Stimulated activated CD4-positive, alpha-beta T cell treated with anti-CD3 and anti-CD28 coated beads, Interleukin-15, amount 100 ng/mL, for 24 hours (primary cell): ENCODE measurements at regions not wholly inside any gene's neighbourhood (a gene's known extent, or its start where the extent isn't known, plus 50 kb on each side); places are given as distances from the start of the nearest gene placed in this dataset.

Experiments
- DNase-seq: peaks from one replicate; pipeline ENCODE4 v3.0.0-alpha.2; 2020

DNA sequence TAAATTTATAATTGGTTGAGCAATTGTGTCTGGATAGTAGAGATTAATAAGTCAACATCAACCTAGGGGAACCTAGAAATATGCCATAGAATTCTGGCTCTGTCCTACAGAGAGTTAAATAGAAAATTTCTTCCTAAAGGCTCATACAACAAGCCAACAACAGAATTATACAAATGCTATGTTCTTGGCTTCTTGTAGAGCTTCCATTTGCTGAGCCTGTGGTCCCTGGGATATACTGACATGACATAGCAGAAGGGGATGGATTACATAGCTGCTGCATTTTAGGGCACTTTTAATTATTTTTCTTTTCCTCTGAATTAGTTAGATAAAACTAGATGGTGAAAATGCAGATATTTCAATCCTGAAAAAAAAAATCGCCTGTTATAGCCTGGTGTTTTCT, 95.5 kb upstream of the ST6GAL2 start:
- no peak for DNase-seq

DNA sequence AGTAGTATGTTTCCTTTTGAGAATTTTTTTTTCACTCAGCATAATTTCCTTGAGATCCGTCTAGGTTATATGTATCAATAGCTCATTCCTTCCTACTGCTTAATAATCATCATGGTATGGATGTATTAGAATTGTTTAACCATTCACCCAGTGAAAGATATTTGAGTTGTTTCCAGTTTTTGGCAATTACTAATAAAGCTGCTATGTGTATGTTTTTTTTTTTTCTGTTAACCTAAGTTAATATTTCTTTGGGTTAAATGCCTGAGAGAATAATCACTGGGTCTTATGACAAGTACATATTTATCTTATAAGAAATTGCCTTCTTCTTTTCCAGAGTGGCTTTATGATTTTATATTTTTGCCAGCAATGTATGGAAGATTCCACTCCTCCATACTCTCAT, 96.4 kb upstream of the ST6GAL2 start:
- no peak for DNase-seq

GRCh38 chr2:106983305-106983704, 97.3 kb upstream of the ST6GAL2 start:
- DNase-seq = no peak

DNA sequence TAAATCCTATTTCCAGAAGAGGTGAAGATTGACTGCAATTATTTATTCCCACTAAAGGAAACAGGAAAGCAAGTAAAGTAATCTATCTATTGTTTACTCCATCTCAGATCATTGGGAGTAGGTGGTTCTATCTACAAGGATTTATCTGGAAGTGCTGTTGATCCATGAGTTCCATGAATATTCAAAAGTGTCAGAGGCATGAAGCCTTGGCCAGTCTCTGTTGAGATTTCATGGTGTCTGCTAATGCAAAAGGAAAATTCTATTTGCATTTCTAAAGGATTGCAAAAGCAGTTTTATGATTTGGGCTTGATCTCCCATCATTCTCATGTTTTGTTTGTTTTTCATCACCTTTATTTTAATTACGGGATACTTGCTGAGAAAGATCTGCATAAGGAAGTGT, 102.4 kb upstream of the ST6GAL2 start:
- no peak for DNase-seq

DNA sequence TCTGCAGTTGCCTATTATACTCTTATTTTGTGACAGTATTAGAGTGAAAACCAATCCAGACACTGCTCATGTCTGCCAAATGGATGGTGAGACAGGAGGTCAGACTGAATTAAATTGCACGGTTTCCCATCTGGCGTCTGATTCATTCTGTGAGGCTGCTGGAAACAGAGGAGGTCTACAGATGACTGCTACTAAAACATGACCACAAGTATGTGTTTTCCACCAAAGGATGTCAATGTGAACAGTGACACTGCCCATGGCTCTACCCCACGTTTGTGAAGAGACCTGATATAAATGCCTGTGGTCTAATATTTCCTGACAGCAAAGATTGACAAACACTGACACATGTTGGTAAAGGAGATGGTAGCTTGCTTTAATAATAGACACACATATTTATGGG, 104.3 kb upstream of the ST6GAL2 start:
- no peak for DNase-seq

DNA sequence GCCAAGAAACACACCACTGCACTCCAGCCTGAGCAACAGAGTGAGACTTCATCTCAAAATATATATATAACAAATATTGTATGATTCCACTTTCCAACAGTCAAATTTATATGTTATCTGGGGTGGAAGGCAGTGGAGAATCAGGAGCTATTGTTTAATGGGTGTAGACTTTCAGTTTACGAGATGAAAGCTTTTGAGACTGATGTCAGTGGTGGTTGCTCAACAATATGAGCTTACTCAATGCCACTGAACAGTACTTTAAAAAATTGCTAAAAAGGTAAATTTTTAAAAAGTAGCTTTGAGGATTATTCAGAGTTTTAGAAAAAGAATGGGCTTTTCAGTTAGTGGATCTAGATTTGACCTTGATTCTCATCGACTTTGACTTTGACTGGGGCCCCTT, 105.9 kb upstream of the ST6GAL2 start:
- no peak for DNase-seq

DNA sequence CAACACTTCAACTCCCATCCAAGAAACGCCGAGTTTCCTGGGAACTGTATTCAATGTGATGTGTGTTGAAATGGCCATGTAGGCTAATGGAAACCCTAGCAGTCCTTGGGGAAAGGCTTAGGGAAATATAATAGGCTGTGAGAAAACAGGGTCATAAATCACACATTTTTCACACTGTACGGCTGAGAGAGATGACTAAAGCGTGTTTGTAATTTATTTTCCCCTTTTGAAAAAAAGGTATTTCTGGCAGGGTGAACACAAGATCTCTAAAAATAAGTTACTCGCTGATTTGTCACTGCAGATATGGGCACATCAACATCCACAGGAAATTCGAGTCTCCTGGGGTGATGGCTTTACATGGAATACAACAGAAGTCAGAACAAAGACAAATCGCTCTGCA, 109.6 kb upstream of the ST6GAL2 start:
- DNase-seq = no peak

DNA sequence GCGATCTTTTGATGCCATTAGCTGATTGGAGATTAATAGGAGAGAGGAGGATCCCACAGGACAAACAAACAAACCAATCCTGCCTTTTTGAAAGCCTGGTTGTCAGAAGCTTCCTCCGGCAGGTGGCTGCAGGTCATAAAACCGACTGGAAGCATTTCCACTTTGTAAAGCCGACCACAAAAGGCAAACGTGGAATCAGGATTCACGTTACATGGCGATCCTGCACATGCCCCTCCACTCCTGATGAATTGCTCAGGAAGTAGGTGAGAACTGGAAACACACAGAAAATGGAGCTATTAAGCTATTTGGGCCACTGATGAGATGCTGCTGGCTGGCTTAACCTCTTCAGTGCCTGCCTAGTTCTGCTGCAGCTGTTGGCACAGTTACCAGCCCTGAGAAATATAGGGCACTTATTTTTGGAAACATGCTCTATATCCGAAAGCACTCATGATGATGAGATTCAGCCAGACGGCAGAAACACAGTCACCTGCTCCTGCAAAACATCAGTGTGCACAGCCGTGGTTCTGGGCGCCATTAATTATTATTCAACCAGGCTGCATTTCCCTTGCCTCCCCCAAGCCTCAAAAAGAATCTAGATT, 110.3 kb upstream of the ST6GAL2 start:
- no peak for DNase-seq

DNA sequence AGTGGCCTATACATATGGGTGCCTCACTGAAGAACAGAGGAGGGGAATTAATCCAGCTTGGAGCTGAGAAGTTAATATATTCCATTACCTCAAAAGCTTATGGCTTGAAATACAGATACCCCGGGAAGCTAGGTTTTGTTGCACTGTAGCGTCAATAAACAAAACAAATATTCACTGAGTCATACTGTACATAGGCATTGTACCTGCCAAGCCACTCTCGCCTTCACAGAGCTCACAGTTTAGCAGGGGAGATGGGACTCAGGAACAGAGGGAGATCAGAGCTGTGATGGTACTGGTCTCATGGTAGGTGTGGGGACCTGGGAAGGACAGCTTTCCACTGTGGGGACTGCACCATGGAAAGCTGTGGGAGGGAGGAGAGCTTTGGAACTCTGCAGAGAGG, 111.2 kb upstream of the ST6GAL2 start:
- no peak for DNase-seq

- no peak for DNase-seq
These were observed 115.1 kb upstream of the ST6GAL2 start for GRCh38 chr2:107001062-107001461.

DNA sequence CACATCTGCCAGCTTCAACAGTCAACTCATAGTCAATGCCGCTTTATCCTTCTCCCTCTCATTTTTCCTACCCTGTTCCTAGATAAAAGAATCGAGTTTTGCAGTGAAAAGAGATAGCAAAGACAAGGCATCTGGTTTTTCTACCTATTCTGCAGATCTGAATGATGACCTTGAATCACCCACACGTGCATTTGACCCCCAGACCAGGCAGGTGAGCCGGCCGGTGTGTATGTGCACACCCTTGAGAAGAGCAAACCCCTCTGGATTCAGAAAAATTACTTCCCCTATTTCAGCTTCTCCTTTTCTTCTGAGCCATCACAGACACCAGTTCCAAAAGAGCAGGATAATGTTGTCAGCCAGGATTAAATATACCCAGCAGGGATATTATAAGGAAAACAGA, 115.6 kb upstream of the ST6GAL2 start:
- no peak for DNase-seq

DNA sequence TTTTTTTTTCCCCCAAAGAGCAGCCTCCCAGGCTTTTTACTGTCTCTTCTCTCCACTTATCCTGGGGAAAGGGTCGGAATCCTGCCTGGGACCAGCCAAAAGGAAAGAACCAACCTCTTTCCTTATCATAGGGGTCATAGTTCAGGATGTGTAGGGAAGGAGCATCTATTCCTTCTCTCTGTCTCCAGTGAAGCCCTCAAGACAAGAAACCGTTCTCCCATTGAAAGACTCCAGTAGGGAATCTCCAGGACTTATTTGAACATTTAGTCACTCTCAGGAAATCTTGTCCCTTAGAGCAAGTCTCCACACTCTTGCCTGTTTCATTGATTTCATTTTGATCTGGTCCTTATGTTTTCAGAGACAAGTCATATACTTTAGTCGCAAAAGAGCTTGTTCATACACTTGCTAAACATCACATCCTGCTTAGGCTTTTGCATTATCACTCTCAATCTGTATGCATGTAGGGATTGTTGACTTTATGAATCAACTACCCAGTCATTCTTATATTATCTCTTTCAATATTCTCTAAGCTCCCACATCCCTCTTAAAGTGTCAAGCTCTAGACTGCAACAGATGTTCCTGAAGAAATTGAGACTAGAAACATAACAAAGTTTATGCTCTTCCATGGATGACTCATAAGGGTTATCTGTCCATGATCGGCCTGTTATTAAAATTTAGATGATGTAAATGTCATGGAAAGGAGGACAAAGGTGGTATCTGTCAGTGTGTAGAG, 116.2 kb upstream of the ST6GAL2 start:
- no peak for DNase-seq

DNA sequence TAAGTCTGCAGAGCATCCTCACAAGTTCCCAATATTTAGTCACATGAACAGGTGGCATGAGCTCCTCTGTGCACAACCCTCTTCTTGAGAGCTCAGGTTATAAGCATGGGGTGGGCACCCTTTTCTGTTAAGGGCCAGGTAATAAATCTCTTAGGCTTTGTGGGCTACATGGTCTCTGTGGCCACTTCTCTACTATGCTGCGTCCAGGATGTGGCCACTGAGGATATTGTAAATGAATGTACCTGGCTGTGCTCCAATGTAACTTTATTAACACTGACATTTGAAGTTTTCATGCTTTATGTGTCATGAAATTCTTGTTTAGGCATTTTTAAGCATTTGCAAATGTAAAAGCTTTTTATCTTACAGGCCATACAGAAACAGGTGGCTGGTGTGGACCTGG, 116.8 kb upstream of the ST6GAL2 start:
- DNase-seq = no peak

DNA sequence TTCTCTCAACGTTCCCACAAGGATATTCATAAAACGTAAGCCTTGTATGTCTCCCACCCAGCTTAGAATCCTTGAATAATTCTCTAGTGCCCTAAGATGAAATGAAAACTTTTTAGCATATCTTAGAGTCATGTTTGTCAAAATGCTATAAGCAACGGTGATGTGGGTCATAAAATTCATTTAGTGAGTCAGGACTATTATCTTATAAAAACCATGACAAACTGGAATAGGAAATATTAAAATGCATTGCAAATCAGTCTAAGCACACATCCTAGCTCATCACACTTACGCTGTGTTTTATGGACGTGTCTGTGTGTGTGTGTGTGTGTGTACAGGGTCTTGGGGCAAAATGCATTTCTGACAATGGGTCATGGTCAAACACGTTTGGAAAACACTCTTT, 119.9 kb upstream of the ST6GAL2 start:
- no peak for DNase-seq

- DNase-seq = no peak
These were observed 120.9 kb upstream of the ST6GAL2 start for GRCh38 chr2:107006836-107007235.

- DNase-seq = no peak
These were observed 122.0 kb upstream of the ST6GAL2 start for GRCh38 chr2:107007927-107008326.

- DNase-seq = no peak
These were observed 122.9 kb upstream of the ST6GAL2 start for GRCh38 chr2:107008843-107009242.

- no peak for DNase-seq
These were observed 123.3 kb upstream of the ST6GAL2 start for GRCh38 chr2:107009275-107009674.

GRCh38 chr2:107012714-107013306, 126.8 kb upstream of the ST6GAL2 start:
- no peak for DNase-seq

DNA sequence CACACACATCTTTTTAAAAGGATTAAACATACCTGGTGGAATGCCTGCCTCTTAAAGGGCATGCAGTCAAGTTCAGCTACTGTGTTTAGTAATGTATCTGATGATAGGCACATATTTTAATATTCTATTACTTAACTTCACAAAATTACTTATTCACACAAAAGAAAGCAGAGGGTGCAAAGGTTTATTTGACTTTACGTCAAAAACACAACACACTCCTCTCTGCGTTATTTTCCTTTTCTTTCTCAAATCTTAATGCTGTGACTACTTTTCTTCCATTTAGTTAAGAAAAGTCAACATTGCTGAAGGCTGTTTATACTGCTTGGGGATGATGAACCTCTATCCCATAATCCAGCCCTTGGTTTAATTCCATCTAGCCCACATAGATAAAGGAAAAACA, 127.9 kb upstream of the ST6GAL2 start:
- no peak for DNase-seq

DNA sequence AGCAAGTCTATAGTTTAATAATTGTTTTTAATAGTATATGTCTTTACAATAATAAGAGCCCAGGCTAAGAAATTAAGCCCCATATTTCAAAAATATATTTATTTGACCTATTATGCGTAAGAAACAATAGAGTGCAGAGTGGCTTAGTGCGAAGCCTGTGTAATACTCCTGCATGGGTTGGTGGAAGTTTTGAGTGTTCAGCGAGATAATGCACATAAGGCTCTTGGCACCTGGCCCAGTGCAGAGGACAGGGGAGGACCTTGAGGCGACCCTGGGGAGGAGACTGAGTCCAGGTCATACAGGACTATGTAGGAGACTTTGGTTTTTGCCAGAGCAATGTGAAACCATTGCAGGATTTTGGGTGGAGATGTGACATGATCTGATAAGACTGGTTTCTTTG, 132.4 kb upstream of the ST6GAL2 start:
- no peak for DNase-seq

GRCh38 chr2:107020392-107020791, 134.4 kb upstream of the ST6GAL2 start:
- DNase-seq = no peak

- no peak for DNase-seq
These were observed 138.3 kb upstream of the ST6GAL2 start for GRCh38 chr2:107024269-107024668.

DNA sequence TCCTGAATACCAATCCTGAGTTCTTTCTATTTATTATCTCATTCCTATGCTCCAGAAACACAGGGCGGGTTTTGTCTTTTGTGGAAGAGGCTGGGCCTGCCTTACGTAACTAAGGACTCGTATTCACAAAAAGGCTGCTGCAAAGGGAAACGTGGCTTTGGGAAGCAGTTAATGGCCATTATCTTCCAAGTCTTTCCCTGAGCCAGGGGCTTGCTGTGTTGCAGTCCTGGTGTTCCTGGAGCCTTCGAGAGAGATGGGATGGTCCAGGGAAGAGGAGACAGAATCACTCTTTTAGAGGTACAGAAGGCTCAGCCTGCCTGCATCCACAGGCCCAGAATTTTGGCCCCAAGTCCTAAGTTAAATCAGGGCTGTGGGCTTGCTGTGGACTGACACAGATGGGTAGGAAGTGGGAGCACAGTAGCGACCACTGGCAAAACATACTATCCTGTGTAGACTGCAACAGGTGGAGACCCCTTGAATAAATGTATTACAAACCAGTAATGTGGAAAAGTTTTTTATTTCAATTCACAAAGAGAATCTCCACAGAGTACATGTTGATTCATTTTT, 139.4 kb upstream of the ST6GAL2 start:
- no peak for DNase-seq
